ENCODE measurements at regions not wholly inside any gene's neighbourhood (a gene's known extent, or its start where the extent isn't known, plus 50 kb on each side); places are given as distances from the start of the nearest gene placed in this dataset.

GRCh38 chr2:4415171-4415570 is 711.8 kb downstream of the DCDC2C start:
- no peak for DNase-seq (ENCODE audit: low read depth in 2 of 2)
- no peak overlapping the region for H3K4me3 ChIP-seq (replicated peaks in 1 of 2; ENCODE audit: low read depth in 2 of 2, low read length in 2 of 2)
- no peak for TF ChIP-seq CTCF (IDR thresholded peaks at IDR 0.05; ENCODE audit: low read depth, low read length)

- DNase-seq (ENCODE audit: low read depth in 2 of 2) = no peak
- no peak for TF ChIP-seq CTCF (IDR thresholded peaks at IDR 0.05; ENCODE audit: low read depth, low read length)
- H3K4me3 ChIP-seq (replicated peaks in 1 of 2; ENCODE audit: low read depth in 2 of 2, low read length in 2 of 2) = no peak overlapping the region
These were observed 712.5 kb downstream of the DCDC2C start for GRCh38 chr2:4415810-4416413.

- H3K4me3 ChIP-seq (replicated peaks in 1 of 2; ENCODE audit: low read depth in 2 of 2, low read length in 2 of 2) = no peak overlapping the region
- no peak for DNase-seq (ENCODE audit: low read depth in 2 of 2)
- no peak for TF ChIP-seq CTCF (IDR thresholded peaks at IDR 0.05; ENCODE audit: low read depth, low read length)
These were observed 713.1 kb downstream of the DCDC2C start for GRCh38 chr2:4416431-4416830.

GRCh38 chr2:4417771-4418170 is 714.4 kb downstream of the DCDC2C start:
- no peak for DNase-seq (ENCODE audit: low read depth in 2 of 2)
- no peak overlapping the region for H3K4me3 ChIP-seq (replicated peaks in 1 of 2; ENCODE audit: low read depth in 2 of 2, low read length in 2 of 2)
- no peak for TF ChIP-seq CTCF (IDR thresholded peaks at IDR 0.05; ENCODE audit: low read depth, low read length)

- H3K4me3 ChIP-seq (replicated peaks in 1 of 2; ENCODE audit: low read depth in 2 of 2, low read length in 2 of 2) = no peak overlapping the region
- no peak for TF ChIP-seq CTCF (IDR thresholded peaks at IDR 0.05; ENCODE audit: low read depth, low read length)
- no peak for DNase-seq (ENCODE audit: low read depth in 2 of 2)
These were observed 716.7 kb downstream of the DCDC2C start for GRCh38 chr2:4420032-4420431.

GRCh38 chr2:4424153-4424552 is 720.8 kb downstream of the DCDC2C start:
- DNase-seq (ENCODE audit: low read depth in 2 of 2) = no peak
- no peak for TF ChIP-seq CTCF (IDR thresholded peaks at IDR 0.05; ENCODE audit: low read depth, low read length)
- no peak overlapping the region for H3K4me3 ChIP-seq (replicated peaks in 1 of 2; ENCODE audit: low read depth in 2 of 2, low read length in 2 of 2)

- DNase-seq (ENCODE audit: low read depth in 2 of 2) = no peak
- no peak for TF ChIP-seq CTCF (IDR thresholded peaks at IDR 0.05; ENCODE audit: low read depth, low read length)
- no peak overlapping the region for H3K4me3 ChIP-seq (replicated peaks in 1 of 2; ENCODE audit: low read depth in 2 of 2, low read length in 2 of 2)
These were observed 723.7 kb downstream of the DCDC2C start for GRCh38 chr2:4427083-4427482.

Measured in cardiac fibroblast (primary cell).